HG02610 (cell line): ENCODE measurements at regions not wholly inside any gene's neighbourhood (a gene's known extent, or its start where the extent isn't known, plus 50 kb on each side); places are given as distances from the start of the nearest gene placed in this dataset.

Experiments
- ATAC-seq: cut with Tn5 transposase; IDR thresholded peaks from one replicate; pipeline ENCODE4 v1.9.1; 2021; ENCODE audit warnings: mild to moderate bottlenecking, moderate library complexity; ENCODE audit not compliant: unreplicated experiment

DNA sequence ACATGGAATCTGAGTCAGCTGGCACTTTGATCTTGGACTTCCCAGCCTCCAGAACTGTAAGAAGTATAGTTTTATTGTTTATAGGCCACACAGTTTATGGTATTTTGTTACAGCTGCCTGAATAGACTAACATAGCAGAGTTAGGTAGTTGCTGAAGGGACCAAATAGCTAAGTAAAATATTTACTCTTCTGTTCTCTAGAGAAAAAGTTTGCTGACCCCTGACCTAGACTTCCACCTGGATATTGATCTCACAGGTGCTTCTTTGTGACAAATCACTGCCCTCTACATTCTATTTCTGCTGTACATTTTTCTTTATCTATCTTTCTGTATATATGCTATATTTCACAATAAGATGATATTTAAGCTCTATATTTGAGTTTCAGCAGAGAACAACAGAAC is 212.5 kb downstream of the CSNK2A3 start:
- ATAC-seq, result no peak

DNA sequence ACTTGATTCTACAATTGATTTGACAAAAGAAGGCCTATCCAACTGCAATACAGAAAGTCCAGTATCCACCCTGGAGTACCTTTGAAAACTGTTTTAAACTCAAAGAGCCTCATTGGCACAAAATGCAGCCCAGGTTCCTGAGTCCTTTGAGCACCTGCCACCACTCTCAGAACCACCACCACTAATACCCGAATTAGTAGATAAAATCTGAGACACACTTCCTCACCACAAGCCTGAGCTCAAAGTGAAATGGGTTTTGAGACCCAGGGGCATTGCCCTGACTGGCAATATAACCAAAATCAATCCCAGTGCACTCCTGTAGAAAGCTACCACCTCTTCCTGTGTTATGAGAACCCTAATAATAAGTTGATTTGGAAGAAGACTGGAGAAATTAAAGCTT is 215.7 kb downstream of the CSNK2A3 start:
- no peak for ATAC-seq

GRCh38 chr11:11135820-11136476 is 217.1 kb downstream of the CSNK2A3 start:
- ATAC-seq, result no peak

- ATAC-seq, result no peak
Measured at GRCh38 chr11:11129118-11129517, 223.9 kb downstream of the CSNK2A3 start.

- ATAC-seq, result no peak
Measured at GRCh38 chr11:11125618-11126017, 227.4 kb downstream of the CSNK2A3 start.

DNA sequence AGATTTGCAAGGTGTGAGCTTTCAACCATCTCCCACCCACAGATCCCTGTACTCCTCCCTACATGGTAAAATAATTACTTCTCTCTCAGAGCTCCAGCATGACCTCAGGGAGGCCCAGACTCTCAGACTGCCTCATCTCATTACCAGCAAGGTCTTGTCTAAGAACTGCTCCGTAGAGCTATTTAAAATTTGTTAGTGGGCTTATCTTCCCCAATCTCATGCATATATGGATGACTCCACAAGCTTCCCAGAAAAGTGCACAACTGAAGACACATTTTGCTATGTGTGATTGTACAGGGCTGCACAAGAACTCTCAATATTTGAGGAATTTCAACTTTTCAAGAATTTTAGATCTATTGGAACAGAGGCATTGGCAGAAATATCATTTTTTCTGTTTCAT is 230.3 kb downstream of the CSNK2A3 start:
- ATAC-seq, result no peak

DNA sequence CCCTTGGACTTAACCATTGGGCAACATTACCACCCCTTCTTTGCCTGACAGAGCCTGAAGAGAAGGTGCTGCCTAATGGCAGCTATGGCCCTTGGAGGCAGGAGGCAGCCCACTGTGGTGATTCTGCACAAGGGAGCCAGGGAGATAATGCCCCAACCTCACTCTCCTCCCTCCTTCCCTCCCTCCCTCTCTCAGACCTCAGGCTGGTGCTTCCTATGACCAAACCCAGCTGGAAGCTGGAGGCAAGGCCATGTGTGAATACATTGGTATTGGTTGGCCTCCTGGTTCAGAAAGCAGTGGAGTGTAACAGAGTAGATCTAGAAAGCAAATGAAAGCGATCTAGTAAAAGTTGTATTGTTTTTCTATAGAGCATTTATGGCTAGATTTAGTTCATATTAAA is 233.1 kb downstream of the CSNK2A3 start:
- ATAC-seq, result no peak

- ATAC-seq, result no peak
Measured at GRCh38 chr11:11117730-11118129, 235.3 kb downstream of the CSNK2A3 start.

GRCh38 chr11:11115475-11115874 is 237.6 kb downstream of the CSNK2A3 start:
- no peak for ATAC-seq

GRCh38 chr11:11113626-11114025 is 239.4 kb downstream of the CSNK2A3 start:
- no peak for ATAC-seq

DNA sequence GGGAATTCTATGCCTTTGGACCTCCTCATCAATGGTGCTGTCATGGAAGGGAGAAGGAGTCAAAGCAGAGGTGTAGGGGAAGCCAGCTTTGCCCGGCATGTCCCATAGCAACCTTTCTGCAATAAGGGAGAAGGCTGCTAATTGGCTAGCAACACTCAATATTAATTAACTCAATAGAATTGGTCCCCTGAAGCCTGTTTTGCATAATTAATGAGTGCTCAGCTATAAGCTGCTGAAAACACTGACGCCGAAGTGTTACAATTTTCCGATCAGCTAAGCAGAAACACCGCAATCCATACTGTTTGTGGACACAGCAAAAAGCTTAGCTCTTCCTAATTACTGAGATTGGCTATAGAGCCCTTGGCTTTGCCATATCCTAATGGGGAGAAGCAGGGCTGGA is 245.0 kb downstream of the CSNK2A3 start:
- no peak for ATAC-seq

- ATAC-seq, result no peak
Measured at GRCh38 chr11:11107076-11107723, 245.8 kb downstream of the CSNK2A3 start.

- no peak for ATAC-seq
Measured at GRCh38 chr11:11105361-11105760, 247.5 kb upstream of the ZBED5 start.

GRCh38 chr11:11095831-11096723 is 238.2 kb upstream of the ZBED5 start:
- ATAC-seq, result no peak

DNA sequence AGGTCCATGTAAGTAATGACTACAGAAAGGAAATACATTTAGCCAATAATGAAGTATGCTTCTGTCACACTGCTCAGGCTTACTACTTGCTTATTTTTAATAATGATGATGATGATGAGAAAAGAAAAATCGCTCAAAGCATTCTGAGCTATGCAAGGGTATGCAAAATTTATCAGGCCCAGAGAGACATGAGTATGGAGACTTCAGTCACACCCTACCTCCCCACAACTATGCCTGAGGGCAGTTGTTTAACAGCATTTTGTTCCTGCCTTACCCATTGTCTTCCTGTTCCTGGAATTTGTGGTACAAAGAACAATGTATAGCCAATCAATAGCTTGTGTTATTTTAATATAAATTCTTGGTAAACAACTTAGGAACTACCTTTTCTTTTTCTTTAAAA is 232.6 kb upstream of the ZBED5 start:
- no peak for ATAC-seq

DNA sequence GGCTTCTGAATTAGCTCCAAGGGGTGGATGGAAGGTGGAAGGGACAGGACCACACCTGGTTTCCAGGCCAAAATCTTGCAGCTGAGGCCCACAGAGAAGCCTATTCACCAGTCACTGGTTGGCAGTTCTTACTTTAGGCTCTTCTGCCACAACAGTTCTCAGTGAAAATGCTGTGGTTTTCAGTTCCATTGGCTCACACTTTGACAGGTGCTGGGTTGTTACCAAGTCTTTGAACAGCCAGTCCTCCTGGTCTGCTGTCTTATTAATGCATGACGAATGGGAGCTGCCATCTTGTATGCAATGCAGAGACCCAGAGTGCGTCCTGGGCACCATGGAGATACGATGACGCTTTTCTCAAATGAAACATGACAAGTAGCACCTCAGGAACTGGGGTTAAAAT is 232.0 kb upstream of the ZBED5 start:
- no peak for ATAC-seq

DNA sequence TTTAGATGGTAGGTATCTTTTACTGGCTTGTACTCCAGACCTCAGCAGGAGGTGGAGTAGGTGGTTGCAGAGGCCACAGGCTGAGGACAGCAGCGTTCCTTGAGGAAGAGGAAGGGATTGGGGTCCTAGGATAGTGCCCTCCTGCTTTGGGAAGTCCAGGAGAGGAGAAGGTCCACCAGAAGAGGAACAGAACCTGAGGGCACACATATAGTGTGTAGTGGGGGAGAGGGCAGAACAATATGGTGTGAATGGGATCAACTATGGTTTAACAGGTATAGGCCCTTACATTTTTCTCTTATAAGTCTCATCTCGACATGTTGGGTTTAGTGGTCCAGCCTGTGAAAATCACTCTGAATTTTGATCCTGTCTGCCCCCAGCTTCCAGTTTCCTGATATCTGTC is 229.1 kb upstream of the ZBED5 start:
- no peak for ATAC-seq

- no peak for ATAC-seq
Measured at GRCh38 chr11:11085580-11085979, 227.7 kb upstream of the ZBED5 start.

- no peak for ATAC-seq
Measured at GRCh38 chr11:11084337-11084736, 226.5 kb upstream of the ZBED5 start.

GRCh38 chr11:11083441-11083840 is 225.6 kb upstream of the ZBED5 start:
- ATAC-seq, result no peak

DNA sequence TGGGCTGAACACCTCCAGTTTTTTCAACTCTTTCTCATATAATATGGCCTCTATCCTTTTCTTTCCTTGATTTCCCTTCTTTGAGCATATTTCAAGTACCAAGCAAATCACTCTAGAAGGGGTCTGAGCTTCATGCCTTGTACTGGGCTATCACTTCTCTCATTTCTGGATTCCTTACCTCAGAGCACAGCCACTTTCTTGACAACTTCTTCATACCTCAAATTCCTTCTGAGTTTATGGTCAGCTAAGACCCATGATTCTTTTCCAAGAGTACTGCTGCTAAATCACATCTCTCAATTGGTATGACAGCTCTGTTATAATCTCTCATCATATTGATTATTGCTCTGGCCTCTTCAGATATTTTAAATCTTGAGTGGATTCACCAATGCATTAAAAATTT is 224.8 kb upstream of the ZBED5 start:
- ATAC-seq, result no peak

DNA sequence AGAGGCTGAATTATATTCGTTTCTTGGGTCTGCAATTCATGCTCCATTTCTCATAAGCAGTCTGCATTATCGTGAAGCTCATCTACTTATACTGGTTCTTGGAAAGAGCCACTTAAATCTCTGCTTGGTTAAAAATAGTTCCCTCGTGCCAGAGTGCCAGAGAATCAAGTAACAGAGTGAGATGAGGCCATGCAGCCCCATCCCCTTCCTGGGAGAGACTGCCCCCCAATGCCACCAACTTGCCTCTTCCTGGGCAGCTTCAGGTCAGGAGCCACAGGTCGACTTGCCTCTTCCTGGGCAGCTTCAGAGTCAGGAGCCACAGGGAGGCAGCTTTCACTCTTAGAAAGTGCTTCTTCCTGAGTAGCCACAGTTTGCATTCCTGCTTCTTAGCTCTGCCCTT is 223.9 kb upstream of the ZBED5 start:
- ATAC-seq, result no peak
